Body of pancreas (tissue), 4 donors: ENCODE measurements at regions not wholly inside any gene's neighbourhood (a gene's known extent, or its start where the extent isn't known, plus 50 kb on each side); places are given as distances from the start of the nearest gene placed in this dataset.

Source experiments
- ATAC-seq: fragments of 150-250 bp; one replicate; pipeline ENCODE4 v1.9.1; 2016
- DNase-seq, 4 donors: peaks; one replicate each; pipeline ENCODE4 v3.0.0-alpha.2; 2019
- H3K27ac ChIP-seq, 4 donors: fragments of 200-600 bp; sonication (generic); 1 replicate in 3 of 4; 2 replicates in 1 of 4; pipeline versions ENCODE4 v1.5.1 to v1.6.1; 2016 to 2019; ENCODE audit warnings: mild to moderate bottlenecking in 1 of 4, mixed read lengths in 1 of 4, moderate library complexity in 1 of 4
- H3K27me3 ChIP-seq, 2 donors: fragments of 200-600 bp; sonication (generic); one replicate each; pipeline ENCODE4 v1.6.0; 2016; ENCODE audit warnings: mild to moderate bottlenecking in 1 of 2
- H3K36me3 ChIP-seq, 2 donors: fragments of 200-600 bp; sonication (generic); replicated peaks in 1 of 2; 2 replicates each; pipeline ENCODE4 v1.5.1; 2016; ENCODE audit warnings: low read depth in 2 of 2; ENCODE audit not compliant: insufficient read depth in 1 of 2
- H3K4me1 ChIP-seq: fragments of 200-600 bp; sonication (generic); one replicate; pipeline ENCODE4 v1.6.0; 2016
- H3K4me3 ChIP-seq, 2 donors: fragments of 200-600 bp; sonication (generic); 1 replicate in 1 of 2; 2 replicates in 1 of 2; pipeline ENCODE4 v1.5.1; 2016 to 2019
- H3K9me3 ChIP-seq, 3 donors: fragments of 200-600 bp; sonication (generic); 1 replicate in 2 of 3; 2 replicates in 1 of 3; pipeline ENCODE4 v1.5.1; 2016
- POLR2A ChIP-seq, 3 donors: fragments of 450-650 bp; IDR thresholded peaks; one replicate each; pipeline ENCODE4 v1.6.1; 2016; ENCODE audit warnings: antibody characterized with exemption in 3 of 3, mild to moderate bottlenecking in 2 of 3
- WGBS, 2 donors: methylation state at CpG; one replicate each; pipeline ENCODE4 v1.1.5; 2017; 5-methylcytosine and 5-hydroxymethylcytosine counted together
- intact Hi-C: fragments of 100-400 bp; cut with DNase I; formaldehyde crosslinking; loops from one replicate; pipeline ENCODE4 v1.15.1; 2023
- TF ChIP-seq, protein P1 (sequence below), 7 experiments: fragments of 450-650 bp in 4 of 7; fragments of 200-600 bp in 3 of 7; sonication (generic) in 3 of 7; IDR thresholded peaks; one replicate each; pipeline ENCODE4 v1.5.1; 2016 to 2019; ENCODE audit warnings: antibody characterized with exemption in 7 of 7

DNA sequence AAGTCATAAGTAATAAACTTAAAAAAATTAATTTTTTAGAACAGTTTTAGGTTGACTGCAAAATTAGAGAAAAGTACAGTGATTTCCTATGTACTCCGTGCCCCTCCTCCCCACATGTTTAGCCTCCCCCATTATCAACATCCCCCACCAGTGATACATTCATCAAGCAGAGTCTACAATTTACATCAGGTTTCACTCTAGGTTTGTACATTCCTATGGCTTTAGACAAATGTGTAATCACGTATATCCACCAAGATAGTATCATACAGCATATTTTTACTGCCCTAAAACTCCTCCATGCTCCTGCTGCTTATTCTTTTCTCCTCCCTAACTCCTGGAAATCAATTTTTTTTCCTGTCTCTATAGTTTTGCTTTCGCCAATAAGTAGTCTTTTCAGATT, 438.7 kb downstream of the LRFN5 start:
- no peak overlapping the region for H3K4me3 ChIP-seq
- H3K36me3 ChIP-seq = no peaks in the 10 kb centered on the region
- WGBS, 2 donors = 81 to 82% methylated on average over 3 of the region's 3 CpGs
- no peak overlapping the region for H3K27ac ChIP-seq
- TF ChIP-seq, protein P1, sequence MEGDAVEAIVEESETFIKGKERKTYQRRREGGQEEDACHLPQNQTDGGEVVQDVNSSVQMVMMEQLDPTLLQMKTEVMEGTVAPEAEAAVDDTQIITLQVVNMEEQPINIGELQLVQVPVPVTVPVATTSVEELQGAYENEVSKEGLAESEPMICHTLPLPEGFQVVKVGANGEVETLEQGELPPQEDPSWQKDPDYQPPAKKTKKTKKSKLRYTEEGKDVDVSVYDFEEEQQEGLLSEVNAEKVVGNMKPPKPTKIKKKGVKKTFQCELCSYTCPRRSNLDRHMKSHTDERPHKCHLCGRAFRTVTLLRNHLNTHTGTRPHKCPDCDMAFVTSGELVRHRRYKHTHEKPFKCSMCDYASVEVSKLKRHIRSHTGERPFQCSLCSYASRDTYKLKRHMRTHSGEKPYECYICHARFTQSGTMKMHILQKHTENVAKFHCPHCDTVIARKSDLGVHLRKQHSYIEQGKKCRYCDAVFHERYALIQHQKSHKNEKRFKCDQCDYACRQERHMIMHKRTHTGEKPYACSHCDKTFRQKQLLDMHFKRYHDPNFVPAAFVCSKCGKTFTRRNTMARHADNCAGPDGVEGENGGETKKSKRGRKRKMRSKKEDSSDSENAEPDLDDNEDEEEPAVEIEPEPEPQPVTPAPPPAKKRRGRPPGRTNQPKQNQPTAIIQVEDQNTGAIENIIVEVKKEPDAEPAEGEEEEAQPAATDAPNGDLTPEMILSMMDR (IDR thresholded peaks at IDR 0.05) = no peak
- no peak for TF ChIP-seq POLR2A (IDR thresholded peaks at IDR 0.05)
- no peaks in the 10 kb centered on the region for H3K4me1 ChIP-seq
- H3K9me3 ChIP-seq = no peaks in the 10 kb centered on the region
- no peaks in the 10 kb centered on the region for H3K27me3 ChIP-seq
- intact Hi-C loops = no loop called here
- DNase-seq (no peak), ATAC-seq (no peak)

DNA sequence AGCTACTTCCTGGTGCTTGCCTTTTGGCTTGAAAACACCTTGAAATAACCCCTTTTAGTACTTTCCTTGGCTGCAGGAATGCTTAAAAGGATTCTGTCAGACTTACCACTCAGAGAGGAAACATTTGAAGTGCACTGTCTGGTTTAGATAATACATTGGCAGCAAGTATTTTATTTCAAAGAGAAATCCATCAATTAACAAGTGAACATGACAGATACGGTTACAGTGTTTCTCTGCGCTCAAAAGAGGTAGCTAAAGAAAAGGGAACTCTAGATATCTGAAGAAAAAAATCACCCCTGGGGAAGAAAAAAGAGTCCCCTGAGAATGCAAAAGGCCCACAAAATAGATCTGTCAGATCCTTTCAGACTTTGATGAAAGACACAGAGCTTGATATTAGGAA, 421.9 kb downstream of the LRFN5 start:
- no peak for ATAC-seq
- Histone ChIP-seq H3K36me3 (no peaks in the 10 kb centered on the region), H3K27ac (no peak overlapping the region), H3K4me1 (no peaks in the 10 kb centered on the region), H3K27me3 (no peaks in the 10 kb centered on the region), H3K4me3 (no peak overlapping the region), H3K9me3 (no peaks in the 10 kb centered on the region)
- WGBS, 2 donors = 85 to 88% methylated on average over 2 of the region's 2 CpGs
- intact Hi-C loops = no loop called here
- TF ChIP-seq, protein P1 (IDR thresholded peaks at IDR 0.05) = no peak
- no peak for TF ChIP-seq POLR2A (IDR thresholded peaks at IDR 0.05)
- DNase-seq = no peak

DNA sequence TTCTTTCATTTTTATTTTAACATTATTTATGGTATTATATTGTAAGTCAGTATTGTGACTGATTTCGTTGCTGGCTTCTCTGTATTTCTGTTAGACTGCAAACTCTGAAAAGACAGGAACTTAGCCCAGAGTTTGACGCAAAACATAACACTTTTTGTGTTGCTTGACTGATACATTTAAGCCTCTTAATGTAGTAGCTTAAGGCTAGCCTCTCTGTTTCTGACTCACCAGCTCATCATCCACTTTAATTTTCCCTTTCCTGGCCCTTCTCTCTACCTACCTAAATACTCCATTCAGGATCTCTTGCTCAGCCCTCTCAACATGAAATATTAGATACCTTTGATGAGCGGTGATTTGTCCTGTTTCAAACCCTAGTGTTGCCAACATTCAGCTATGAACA, 420.6 kb downstream of the LRFN5 start:
- TF ChIP-seq, protein P1 (IDR thresholded peaks at IDR 0.05) = no peak
- no peak for TF ChIP-seq POLR2A (IDR thresholded peaks at IDR 0.05)
- Histone ChIP-seq H3K27me3 (no peaks in the 10 kb centered on the region), H3K9me3 (no peaks in the 10 kb centered on the region), H3K4me3 (no peak overlapping the region), H3K27ac (no peak overlapping the region), H3K4me1 (no peaks in the 10 kb centered on the region), H3K36me3 (no peaks in the 10 kb centered on the region)
- intact Hi-C loops = no loop called here
- DNase-seq (no peak), ATAC-seq (no peak)
- WGBS, 2 donors = 75 to 82% methylated on average over 3 of the region's 3 CpGs

DNA sequence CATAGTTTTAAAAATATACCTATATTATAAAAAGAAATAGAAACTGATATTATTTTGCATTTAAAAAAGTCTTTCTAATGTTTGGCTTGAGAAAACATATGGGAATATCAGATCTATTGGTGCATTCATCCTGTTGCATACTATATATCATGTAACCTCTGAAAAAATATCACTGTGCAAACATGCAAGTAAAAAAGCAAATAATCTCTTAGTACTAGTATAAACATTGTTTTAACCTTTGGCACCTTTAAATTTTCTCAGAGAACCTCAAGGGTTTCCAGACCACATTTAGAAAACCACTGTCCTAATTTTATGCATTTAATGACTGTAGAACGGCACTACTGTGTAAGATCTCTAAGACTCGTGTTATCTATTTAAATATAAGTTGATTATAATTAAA, 416.8 kb downstream of the LRFN5 start:
- Histone ChIP-seq H3K4me1 (no peaks in the 10 kb centered on the region), H3K36me3 (no peaks in the 10 kb centered on the region), H3K4me3 (no peak overlapping the region), H3K27me3 (no peaks in the 10 kb centered on the region), H3K27ac (no peak overlapping the region), H3K9me3 (no peaks in the 10 kb centered on the region)
- no peak for TF ChIP-seq POLR2A (IDR thresholded peaks at IDR 0.05)
- TF ChIP-seq, protein P1 (IDR thresholded peaks at IDR 0.05) = no peak
- intact Hi-C loops = no loop called here
- DNase-seq (no peak), ATAC-seq (no peak)
- 12 to 19% methylated on average over 2 of the region's 2 CpGs for WGBS, 2 donors

DNA sequence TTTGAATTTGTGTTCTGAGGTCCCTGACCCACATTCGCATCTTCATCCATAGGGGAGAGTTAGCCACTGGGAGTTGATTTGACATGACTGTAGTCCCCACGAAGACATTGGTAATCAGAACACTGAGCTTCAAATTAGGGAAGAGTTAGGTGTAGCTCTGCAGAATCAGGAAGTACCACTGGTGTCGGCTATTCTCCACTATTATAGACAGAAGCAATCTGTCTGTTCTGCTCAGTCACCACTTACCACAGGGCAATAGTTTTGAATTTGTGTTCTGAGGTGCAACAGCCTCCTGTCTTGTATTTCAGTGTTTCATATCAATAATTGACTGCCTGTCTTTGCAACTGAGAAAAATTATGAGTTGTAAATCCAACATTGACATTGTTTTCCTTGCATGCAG, 407.6 kb downstream of the LRFN5 start:
- Histone ChIP-seq H3K9me3 (no peaks in the 10 kb centered on the region), H3K27ac (no peak overlapping the region), H3K27me3 (no peaks in the 10 kb centered on the region), H3K36me3 (no peaks in the 10 kb centered on the region), H3K4me1 (no peaks in the 10 kb centered on the region), H3K4me3 (no peak overlapping the region)
- ATAC-seq (no peak), DNase-seq (no peak)
- intact Hi-C loops = no loop called here
- WGBS, 2 donors = 66 to 74% methylated on average over 3 of the region's 3 CpGs
- TF ChIP-seq, protein P1 (IDR thresholded peaks at IDR 0.05) = no peak
- no peak for TF ChIP-seq POLR2A (IDR thresholded peaks at IDR 0.05)
